Vagina (tissue), 2 donors: ENCODE measurements at regions not wholly inside any gene's neighbourhood (a gene's known extent, or its start where the extent isn't known, plus 50 kb on each side); places are given as distances from the start of the nearest gene placed in this dataset.

Experiments used
- POLR2A ChIP-seq, 2 donors: fragments of 450-650 bp; IDR thresholded peaks; one replicate each; pipeline ENCODE4 v1.6.1; 2017; ENCODE audit warnings: antibody characterized with exemption in 2 of 2, mild to moderate bottlenecking in 2 of 2, moderate library complexity in 2 of 2
- POLR2AphosphoS5 ChIP-seq, 2 donors: sonication (generic); formaldehyde crosslinking; IDR thresholded peaks; one replicate each; pipeline ENCODE4 v1.9.0; 2017; ENCODE audit warnings: antibody characterized with exemption in 2 of 2, mild to moderate bottlenecking in 2 of 2, low read depth in 1 of 2; ENCODE audit not compliant: insufficient read depth in 1 of 2

DNA sequence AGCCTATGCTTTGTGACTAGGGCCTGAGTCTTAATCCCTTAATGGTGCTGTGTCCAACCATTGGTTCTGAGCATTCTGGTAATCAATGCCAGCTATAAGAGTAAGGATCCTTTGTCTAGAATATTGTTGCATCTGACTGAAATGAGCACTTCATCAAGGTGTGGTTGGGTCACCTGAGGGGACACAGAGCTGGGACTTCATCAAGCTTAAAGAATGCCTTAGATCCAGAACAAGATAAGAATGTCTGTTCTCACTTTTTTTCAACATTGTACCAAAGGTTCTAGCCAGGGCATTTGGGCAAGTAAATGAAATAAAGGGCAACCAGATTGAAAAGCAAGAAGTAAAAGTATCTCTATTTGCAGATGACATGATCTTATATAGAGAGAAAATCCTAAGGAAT is 280.4 kb downstream of the MTERF1 start:
- no peak for TF ChIP-seq POLR2A (IDR thresholded peaks at IDR 0.05)
- no peak for TF ChIP-seq POLR2AphosphoS5 (IDR thresholded peaks at IDR 0.05; ENCODE audit: insufficient read depth in 1 of 2, low read depth in 1 of 2)
